SU-DHL-6 (cell line): ENCODE measurements at regions not wholly inside any gene's neighbourhood (a gene's known extent, or its start where the extent isn't known, plus 50 kb on each side); places are given as distances from the start of the nearest gene placed in this dataset.

Experiments
- CTCF ChIP-seq: fragments of 200-600 bp; sonication (generic); IDR thresholded peaks from one replicate; pipeline ENCODE4 v1.5.1; 2017; ENCODE audit warnings: antibody characterized with exemption, mild to moderate bottlenecking, low read length, moderate library complexity; ENCODE audit not compliant: insufficient read depth, poor library complexity, severe bottlenecking
- EZH2phosphoT487 ChIP-seq: fragments of 200-600 bp; sonication (generic), shearing (Covaris generic); conservative IDR thresholded peaks from 2 replicates; pipeline ENCODE4 v1.6.1; 2018; ENCODE audit warnings: mild to moderate bottlenecking, antibody characterized with exemption, low read length, moderate library complexity, mixed read lengths

DNA sequence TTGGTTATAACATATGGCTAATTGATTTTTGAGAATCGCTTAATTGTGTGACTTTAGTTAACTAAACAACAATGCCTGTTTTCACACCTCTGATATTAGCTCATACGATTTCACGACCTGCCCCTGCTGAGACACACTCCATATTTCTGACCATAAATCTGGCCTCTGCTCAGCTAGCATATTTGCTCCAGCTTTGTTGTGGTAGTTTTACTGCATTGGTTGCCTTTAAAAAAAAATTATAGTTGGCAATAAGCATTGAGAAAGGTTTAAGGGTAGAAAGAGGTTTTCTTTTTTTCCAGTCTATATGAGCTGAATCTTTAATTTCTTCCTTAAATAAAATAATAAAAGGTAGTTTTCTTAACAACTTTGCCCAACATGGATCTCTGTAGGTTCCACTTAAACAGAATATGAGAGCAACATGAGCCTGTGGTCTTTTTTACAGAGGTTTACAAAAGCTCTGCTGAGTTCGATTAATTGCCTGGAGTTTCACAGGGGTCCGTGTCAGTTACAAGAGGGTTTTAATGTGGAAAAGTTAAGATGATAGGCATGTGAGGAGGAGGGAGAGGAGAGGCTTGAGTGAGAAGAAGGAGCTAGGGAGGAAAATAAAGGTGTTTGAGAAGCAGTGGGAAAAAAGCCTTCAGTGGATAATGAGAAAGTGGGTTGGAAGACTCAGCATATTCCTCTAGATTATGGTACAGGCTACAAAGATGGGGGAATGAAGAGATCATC is 318.2 kb downstream of the CXCL12 start:
- TF ChIP-seq CTCF (no peak), EZH2phosphoT487 (no peak)
